Hepatocyte (in vitro differentiated cells): ENCODE measurements at regions not wholly inside any gene's neighbourhood (a gene's known extent, or its start where the extent isn't known, plus 50 kb on each side); places are given as distances from the start of the nearest gene placed in this dataset.

ENCODE experiments used
- EZH2 ChIP-seq: fragments of 200-600 bp; sonication (generic); IDR thresholded peaks from 2 replicates; pipeline ENCODE4 v1.6.1; 2016; ENCODE audit warnings: antibody characterized with exemption, mild to moderate bottlenecking, borderline replicate concordance
- EZH2phosphoT487 ChIP-seq: fragments of 200-600 bp; sonication (generic); IDR thresholded peaks from one replicate; pipeline ENCODE4 v1.6.1; 2018; ENCODE audit warnings: antibody characterized with exemption, mild to moderate bottlenecking, low read depth, moderate library complexity; ENCODE audit not compliant: unreplicated experiment, severe bottlenecking
- TF ChIP-seq, protein P1 (sequence below): fragments of 200-600 bp; sonication (generic); IDR thresholded peaks from 2 replicates; pipeline ENCODE4 v1.5.1; 2016; ENCODE audit warnings: antibody characterized with exemption, mild to moderate bottlenecking; ENCODE audit not compliant: poor library complexity

GRCh38 chr3:35528728-35529127, 110.6 kb upstream of the ARPP21 start:
- TF ChIP-seq EZH2 (no peak), EZH2phosphoT487 (no peak)
- TF ChIP-seq, protein P1, sequence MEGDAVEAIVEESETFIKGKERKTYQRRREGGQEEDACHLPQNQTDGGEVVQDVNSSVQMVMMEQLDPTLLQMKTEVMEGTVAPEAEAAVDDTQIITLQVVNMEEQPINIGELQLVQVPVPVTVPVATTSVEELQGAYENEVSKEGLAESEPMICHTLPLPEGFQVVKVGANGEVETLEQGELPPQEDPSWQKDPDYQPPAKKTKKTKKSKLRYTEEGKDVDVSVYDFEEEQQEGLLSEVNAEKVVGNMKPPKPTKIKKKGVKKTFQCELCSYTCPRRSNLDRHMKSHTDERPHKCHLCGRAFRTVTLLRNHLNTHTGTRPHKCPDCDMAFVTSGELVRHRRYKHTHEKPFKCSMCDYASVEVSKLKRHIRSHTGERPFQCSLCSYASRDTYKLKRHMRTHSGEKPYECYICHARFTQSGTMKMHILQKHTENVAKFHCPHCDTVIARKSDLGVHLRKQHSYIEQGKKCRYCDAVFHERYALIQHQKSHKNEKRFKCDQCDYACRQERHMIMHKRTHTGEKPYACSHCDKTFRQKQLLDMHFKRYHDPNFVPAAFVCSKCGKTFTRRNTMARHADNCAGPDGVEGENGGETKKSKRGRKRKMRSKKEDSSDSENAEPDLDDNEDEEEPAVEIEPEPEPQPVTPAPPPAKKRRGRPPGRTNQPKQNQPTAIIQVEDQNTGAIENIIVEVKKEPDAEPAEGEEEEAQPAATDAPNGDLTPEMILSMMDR, result no peak
